ENCODE measurements at regions not wholly inside any gene's neighbourhood (a gene's known extent, or its start where the extent isn't known, plus 50 kb on each side); places are given as distances from the start of the nearest gene placed in this dataset.
"Not testable (repeated sequence)": the region's sequence is repeated elsewhere in the genome, so short reads cannot be mapped to it uniquely, and the experiment has no call there.

- H3K4me3 ChIP-seq (replicated peaks; ENCODE audit: low read depth, low read length): no peak overlapping the region
- TF ChIP-seq CTCF (IDR thresholded peaks at IDR 0.05; ENCODE audit: low read depth, low read length, missing control alignments): no peak
- DNase-seq (ENCODE audit: extremely low read depth, low read depth): peak; percentile 31
Observed at GRCh38 chr2:31764169-31764568, 183.4 kb upstream of the SRD5A2 start.

GRCh38 chr2:31762085-31762484 is 181.3 kb upstream of the SRD5A2 start:
- no peak overlapping the region for H3K4me3 ChIP-seq (replicated peaks; ENCODE audit: low read depth, low read length)
- no peak for DNase-seq (ENCODE audit: extremely low read depth, low read depth)
- no peak for TF ChIP-seq CTCF (IDR thresholded peaks at IDR 0.05; ENCODE audit: low read depth, low read length, missing control alignments)

- not testable (repeated sequence) for DNase-seq (ENCODE audit: extremely low read depth, low read depth); H3K4me3 ChIP-seq (replicated peaks; ENCODE audit: low read depth, low read length)
Observed at GRCh38 chr2:31757351-31757750, 176.6 kb upstream of the SRD5A2 start.

- not testable (repeated sequence) for H3K4me3 ChIP-seq (replicated peaks; ENCODE audit: low read depth, low read length); DNase-seq (ENCODE audit: extremely low read depth, low read depth)
Observed at GRCh38 chr2:31748746-31749145, 168.0 kb upstream of the SRD5A2 start.

- TF ChIP-seq CTCF (IDR thresholded peaks at IDR 0.05; ENCODE audit: low read depth, low read length, missing control alignments): no peak
- H3K4me3 ChIP-seq (replicated peaks; ENCODE audit: low read depth, low read length): no peak overlapping the region
- no peak for DNase-seq (ENCODE audit: extremely low read depth, low read depth)
Observed at GRCh38 chr2:31748041-31748440, 167.3 kb upstream of the SRD5A2 start.

GRCh38 chr2:31739161-31739560 is 158.4 kb upstream of the SRD5A2 start:
- no peak for DNase-seq (ENCODE audit: extremely low read depth, low read depth)
- TF ChIP-seq CTCF (IDR thresholded peaks at IDR 0.05; ENCODE audit: low read depth, low read length, missing control alignments): no peak
- H3K4me3 ChIP-seq (replicated peaks; ENCODE audit: low read depth, low read length): no peak overlapping the region

GRCh38 chr2:31736695-31737454 is 156.1 kb upstream of the SRD5A2 start:
- no peak overlapping the region for H3K4me3 ChIP-seq (replicated peaks; ENCODE audit: low read depth, low read length)
- no peak for DNase-seq (ENCODE audit: extremely low read depth, low read depth)
- TF ChIP-seq CTCF (IDR thresholded peaks at IDR 0.05; ENCODE audit: low read depth, low read length, missing control alignments): no peak

GRCh38 chr2:31735716-31736115 is 155.0 kb upstream of the SRD5A2 start:
- no peak overlapping the region for H3K4me3 ChIP-seq (replicated peaks; ENCODE audit: low read depth, low read length)
- no peak for TF ChIP-seq CTCF (IDR thresholded peaks at IDR 0.05; ENCODE audit: low read depth, low read length, missing control alignments)
- no peak for DNase-seq (ENCODE audit: extremely low read depth, low read depth)

Data from HFF-Myc (cell line).